GM18861 (cell line): ENCODE measurements at regions not wholly inside any gene's neighbourhood (a gene's known extent, or its start where the extent isn't known, plus 50 kb on each side); places are given as distances from the start of the nearest gene placed in this dataset.
"Not testable (repeated sequence)": the region's sequence is repeated elsewhere in the genome, so short reads cannot be mapped to it uniquely, and the experiment has no call there.

ENCODE experiments used
- ATAC-seq: cut with Tn5 transposase; IDR thresholded peaks from one replicate; pipeline ENCODE4 v1.9.1; 2021; ENCODE audit not compliant: unreplicated experiment

GRCh38 chr5:39670391-39670790 is 245.6 kb upstream of the DAB2 start:
- ATAC-seq = no peak

DNA sequence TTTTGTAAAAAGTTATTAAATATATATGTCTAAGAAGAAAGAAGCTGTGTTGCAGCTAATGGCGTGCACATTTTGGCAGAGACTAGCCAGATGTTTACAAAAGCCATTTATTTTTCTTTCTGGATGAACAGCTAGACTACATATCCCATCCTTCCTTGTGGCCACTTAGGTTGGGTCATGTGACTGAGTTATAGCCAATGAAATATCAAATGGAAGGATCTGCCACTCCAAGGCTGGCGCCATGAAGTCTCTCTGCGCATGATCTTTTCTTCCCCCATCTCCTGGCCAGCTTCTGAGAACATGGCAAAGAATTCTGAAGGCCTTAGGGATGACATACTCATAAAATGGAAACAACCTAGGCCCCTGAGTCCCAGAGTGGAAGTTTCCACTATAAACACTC is 244.2 kb upstream of the DAB2 start:
- ATAC-seq = no peak

DNA sequence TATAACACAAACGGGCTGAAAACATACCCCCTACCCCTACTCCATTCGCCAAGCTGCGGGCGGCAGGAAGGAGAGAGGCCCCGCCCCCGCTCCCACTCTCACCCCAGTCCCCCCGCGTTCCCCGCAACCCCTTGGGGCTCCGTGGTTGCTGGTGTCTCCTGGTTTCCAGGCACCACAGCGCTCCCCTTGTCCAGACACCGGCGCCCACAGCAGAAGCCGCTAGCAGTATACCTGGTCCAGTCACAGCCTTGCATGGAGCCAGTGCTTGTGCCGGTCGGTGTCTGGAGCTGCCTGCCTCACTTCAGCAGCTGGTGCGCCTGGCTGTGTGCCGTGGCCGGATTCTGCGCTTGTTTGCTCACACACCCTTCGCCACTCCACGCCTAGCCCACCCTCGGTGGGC is 240.5 kb upstream of the DAB2 start:
- ATAC-seq = no peak

GRCh38 chr5:39662945-39663344 is 238.2 kb upstream of the DAB2 start:
- no peak for ATAC-seq

DNA sequence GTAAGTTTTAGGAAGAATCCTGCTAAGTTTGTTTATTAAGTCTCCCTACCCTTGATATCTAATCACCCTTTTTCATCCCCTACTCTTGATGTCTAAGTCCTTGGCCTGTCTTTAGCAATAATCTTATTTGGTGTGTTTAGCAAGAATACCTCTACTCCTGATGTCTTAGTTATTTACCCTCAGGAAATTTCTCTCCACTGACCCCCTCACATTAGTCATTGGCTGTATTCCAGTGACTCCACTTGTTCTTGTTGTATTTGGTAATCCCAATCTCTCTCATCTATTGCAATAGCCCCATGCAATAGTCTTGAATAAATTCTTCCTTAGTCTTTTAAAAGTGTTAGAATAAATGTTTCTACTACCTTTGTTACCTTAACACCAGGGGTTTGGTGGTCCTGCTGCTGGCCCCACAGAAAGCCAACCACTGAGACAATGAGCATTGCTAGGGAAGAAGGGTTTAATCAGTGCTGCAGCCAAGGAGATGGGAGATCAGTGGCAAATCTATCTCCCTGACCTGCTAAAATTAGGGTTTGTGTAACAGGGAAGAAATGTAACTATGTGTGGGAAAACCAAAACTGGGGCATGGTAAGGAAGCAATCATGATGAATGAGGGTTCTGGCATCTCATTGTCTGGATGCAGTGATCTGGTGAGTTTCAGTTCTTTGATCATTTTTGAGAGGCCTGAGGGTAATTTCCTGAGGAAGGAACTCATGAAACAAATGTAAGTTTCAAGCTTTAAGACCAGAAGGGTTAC is 236.4 kb upstream of the DAB2 start:
- ATAC-seq = peak; percentile 40

- no peak for ATAC-seq
Observed at GRCh38 chr5:39660020-39660419, 235.2 kb upstream of the DAB2 start.

DNA sequence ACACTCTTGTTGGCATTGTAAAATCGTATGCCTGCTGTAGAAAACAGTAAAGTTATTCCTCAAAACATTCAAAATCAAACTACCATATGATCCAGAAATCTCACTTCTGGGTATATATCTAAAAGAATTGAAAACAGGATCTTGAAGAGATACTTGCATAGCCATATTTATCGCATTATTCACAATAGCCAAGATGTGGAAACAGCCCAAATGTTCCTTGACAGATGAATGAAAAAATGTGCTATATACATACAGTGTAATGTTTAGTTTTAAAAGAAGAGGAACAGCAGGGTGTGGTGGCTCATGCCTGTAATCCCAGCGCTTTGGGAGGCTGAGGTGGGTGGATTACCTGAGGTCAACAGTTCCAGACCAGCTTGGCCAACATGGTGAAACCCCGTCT is 234.1 kb upstream of the DAB2 start:
- ATAC-seq = no peak

DNA sequence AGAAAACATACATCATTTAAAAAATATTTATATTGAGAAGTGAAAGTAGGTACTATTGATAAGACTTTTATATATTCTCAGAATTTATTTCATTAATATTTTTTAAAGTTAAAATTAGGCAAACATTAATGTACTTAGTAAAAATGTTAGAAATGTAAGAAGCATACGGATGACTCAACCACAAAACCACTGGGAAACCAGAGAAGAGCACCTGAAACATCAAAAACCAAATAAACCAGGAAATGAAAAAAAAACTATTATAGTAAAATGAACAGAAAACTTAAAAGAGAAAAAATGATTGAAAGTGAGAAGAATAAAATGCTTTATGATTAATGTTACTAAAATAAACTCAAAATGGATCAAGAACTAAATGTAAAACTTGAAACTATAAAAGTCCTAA is 233.2 kb upstream of the DAB2 start:
- peak; percentile 68 for ATAC-seq

DNA sequence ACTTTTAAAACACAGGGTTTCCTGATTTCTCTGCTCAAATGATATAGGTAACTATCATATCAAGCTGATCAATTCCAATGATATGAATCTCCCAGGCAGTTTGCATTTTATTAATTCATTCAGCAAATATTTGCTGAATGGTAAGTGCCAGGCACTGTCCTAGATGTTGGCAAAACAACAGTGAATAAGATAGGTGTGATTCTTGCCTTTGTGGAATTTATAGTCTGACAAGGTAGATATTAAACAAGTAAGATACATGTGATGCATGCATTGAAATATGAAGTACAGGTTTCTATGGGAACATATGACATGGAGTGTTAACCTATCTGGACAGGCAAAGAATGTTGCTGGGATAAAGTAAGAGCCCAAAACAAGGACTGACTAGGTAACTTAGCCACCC is 231.8 kb upstream of the DAB2 start:
- ATAC-seq = no peak

- ATAC-seq = no peak
Observed at GRCh38 chr5:39654715-39655114, 229.9 kb upstream of the DAB2 start.

DNA sequence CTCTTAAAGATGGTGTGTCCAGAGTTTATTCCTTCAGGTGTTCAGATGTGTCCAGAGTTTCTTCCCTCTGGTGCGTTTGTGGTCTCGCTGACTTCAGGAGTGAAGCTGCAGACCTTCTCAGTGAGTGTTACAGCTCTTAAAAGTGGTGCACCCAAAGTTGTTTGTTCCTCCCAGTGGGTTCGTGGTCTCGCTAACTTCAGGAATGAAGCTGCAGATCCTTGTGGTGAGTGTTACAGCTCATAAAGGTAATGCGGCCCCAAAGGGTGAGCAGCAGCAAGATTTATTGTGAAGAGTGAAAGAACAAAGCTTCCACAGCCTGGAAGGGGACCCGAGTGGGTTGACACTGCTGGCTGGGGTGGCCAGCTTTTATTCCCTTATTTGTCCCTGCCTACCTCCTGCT is 227.7 kb upstream of the DAB2 start:
- not testable (repeated sequence) for ATAC-seq

GRCh38 chr5:39652036-39652435 is 227.3 kb upstream of the DAB2 start:
- ATAC-seq = no peak

DNA sequence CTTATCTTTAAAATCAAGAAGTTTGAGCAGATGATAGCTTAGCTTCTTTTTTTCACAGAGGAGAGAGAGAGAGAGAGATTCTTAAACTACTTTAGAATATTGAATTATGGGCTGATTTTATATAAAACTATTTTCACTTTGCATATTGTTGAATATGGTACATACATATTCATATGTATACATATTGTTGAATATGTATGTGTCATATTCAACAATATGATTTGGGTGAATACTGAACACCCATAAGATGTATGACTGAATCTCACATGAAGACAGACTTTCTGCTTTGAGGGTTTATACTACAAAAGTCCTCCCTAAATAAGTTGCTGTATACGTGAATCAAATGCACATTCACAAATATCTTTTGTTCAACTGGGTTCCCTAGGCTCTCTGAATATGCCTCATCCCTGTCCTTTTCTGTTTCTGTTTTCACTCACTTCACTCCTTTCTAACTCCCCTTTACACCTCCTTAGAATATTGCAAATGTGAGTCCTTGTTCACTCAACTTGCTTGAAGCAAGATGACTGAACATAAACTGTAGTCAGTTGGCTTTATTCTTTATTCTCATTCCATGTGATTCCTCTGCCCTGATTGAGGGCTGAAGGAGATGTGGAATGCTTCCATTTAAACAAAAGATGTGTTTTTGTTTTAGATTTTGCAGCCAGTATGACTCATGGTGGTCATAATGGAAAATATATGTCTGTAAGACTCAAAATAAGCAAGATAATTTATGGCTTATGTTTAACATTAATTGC is 225.4 kb upstream of the DAB2 start:
- no peak for ATAC-seq

DNA sequence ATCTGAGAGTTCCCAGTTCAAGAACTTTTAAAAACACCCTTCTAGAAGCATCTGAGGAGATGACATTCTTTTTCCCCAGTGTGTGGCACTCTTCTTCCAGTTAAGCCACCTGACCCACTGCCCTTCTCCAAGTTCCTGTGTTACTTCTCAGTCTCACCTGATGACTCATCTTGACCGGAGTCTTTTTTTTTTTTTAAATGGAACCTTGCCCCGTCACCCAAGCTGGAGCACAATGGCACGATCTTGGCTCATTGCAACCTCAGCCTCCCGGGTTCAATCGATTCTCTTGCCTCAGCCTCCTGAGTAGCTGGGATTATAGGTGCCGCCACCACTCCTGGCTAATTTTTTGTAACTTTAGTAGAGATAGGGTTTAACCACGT is 224.1 kb upstream of the DAB2 start:
- ATAC-seq = no peak

- no peak for ATAC-seq
Observed at GRCh38 chr5:39648085-39648847, 223.5 kb upstream of the DAB2 start.

DNA sequence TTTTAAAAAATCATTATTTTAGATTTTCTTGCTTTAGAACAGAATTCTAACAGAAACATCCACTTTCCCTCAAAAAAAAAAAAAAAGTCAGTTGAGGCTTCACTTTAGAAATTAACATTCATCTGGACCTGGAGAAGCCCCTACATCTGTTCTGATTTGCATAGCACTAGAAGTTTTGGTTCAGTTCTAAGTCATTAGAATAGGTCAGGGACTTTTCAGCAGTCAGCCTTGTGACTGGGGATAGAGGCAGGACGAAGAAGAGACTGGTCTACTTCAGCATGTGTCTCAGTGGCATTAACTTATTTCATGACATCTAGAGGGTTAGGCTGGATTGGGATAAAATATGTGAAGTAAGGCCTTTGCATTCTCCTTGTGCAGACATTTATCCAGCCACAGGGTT is 215.8 kb upstream of the DAB2 start:
- peak; percentile 96 for ATAC-seq

DNA sequence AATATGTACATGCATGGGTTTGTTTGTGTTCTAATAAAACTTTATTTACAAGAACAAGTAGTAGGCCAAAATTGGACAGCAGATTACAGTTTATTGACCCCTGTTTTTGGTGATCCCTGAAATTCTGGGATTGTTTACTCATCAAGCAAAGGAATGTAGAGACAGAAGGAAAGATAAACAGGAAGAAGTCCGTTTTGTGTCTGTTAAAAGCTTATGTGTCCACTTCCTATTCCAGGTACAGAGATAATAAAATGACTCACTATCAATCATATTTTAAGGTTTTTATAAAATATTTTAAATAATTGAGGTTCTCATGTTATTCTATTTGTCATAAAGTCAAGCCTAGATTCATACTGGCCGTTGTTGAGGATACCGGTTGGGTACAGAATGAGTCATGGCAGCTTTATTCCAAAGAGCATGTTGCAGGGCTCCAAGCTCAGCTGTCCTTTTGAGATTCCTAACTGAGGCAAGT is 214.9 kb upstream of the DAB2 start:
- ATAC-seq = no peak

GRCh38 chr5:39638813-39639212 is 214.0 kb upstream of the DAB2 start:
- no peak for ATAC-seq

- ATAC-seq = no peak
Observed at GRCh38 chr5:39633057-39633456, 208.3 kb upstream of the DAB2 start.

DNA sequence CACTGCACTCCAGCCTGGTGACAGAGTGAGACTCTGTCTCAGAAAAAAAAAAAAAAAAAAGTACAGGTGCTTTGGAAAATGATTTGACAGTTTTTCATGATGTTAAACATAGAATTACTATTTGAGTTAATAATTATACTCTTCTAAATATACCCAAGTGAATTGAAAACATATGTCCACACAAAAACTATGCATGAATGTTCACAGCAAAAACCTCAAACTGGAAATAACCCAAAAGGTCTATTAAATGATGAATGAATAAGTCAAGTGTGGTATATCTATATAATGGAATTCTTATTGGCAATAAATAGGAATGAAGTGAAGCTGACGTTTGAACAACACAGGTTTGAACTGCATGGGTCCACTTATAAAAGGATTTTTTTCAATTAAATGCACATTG is 207.2 kb upstream of the DAB2 start:
- peak; percentile 86 for ATAC-seq

GRCh38 chr5:39629946-39630345 is 205.2 kb upstream of the DAB2 start:
- no peak for ATAC-seq

DNA sequence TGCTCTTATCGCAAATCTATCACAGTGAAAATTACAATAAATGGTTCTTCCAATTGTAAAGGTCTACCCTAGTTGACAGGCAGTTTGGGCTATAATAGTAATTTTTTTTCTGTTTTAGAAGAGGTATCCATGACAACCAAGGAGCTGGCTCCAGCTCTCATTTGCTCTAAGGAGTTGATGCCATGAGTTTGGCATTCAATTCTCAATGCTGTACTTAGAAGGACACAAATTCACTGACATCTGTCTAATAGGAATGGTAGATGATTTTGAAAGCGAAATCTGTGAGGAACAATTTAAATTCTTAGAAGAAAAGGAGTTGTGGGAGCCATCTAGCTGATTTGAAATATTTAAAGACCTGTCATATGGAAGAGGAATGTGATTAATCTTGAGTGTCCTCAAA is 203.6 kb upstream of the DAB2 start:
- no peak for ATAC-seq
